ENCODE measurements at regions not wholly inside any gene's neighbourhood (a gene's known extent, or its start where the extent isn't known, plus 50 kb on each side); places are given as distances from the start of the nearest gene placed in this dataset.
A peak's percentile ranks its signal among the peaks of the same experiment; 100 is the strongest.

DNA sequence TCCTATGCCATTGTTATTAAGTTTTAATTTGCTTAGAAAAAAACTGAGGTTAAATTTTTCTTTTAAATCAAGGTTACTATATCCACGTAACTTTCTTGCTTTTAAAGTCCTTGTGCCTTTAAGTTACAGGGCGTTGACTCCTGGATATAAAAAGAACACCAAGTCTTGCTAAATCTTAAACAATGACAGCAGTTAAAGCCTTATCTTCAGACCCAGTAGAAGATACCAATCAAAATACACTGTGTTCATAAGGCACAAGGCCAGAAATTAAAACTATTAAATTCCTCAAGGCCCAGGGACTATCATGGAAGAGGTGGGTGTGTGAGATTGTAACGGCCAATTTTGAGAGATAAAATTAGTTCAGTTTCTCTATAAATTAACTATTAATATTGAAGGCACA, 60.4 kb downstream of the PAGE2 start:
- 30 to 45% (median 35%) methylated on average over 3 of the region's 3 CpGs for WGBS, 4 donors
- DNase-seq, result no peak
- TF ChIP-seq, protein P1, sequence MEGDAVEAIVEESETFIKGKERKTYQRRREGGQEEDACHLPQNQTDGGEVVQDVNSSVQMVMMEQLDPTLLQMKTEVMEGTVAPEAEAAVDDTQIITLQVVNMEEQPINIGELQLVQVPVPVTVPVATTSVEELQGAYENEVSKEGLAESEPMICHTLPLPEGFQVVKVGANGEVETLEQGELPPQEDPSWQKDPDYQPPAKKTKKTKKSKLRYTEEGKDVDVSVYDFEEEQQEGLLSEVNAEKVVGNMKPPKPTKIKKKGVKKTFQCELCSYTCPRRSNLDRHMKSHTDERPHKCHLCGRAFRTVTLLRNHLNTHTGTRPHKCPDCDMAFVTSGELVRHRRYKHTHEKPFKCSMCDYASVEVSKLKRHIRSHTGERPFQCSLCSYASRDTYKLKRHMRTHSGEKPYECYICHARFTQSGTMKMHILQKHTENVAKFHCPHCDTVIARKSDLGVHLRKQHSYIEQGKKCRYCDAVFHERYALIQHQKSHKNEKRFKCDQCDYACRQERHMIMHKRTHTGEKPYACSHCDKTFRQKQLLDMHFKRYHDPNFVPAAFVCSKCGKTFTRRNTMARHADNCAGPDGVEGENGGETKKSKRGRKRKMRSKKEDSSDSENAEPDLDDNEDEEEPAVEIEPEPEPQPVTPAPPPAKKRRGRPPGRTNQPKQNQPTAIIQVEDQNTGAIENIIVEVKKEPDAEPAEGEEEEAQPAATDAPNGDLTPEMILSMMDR (IDR thresholded peaks at IDR 0.05), result no peak
- TF ChIP-seq POLR2A (IDR thresholded peaks at IDR 0.05), result no peak
- intact Hi-C loops (cut with DNase I), result no loop called here
- peak in 2 of 4 donors; percentile 16 to 46 for ATAC-seq
- H3K27me3 ChIP-seq, result peaks cover 0 to 3% (median 0%) of the 10 kb centered on the region in 9 donors
- H3K36me3 ChIP-seq, result peaks cover 0 to 17% (median 0%) of the 10 kb centered on the region in 9 donors
- H3K9me3 ChIP-seq, result no peaks in the 10 kb centered on the region
- peaks cover 0 to 11% (median 0%) of the 10 kb centered on the region in 12 donors for H3K4me1 ChIP-seq
- peak overlapping the region in 3 of 12 donors; percentile 17 to 48 (median 20) for H3K27ac ChIP-seq
- no peak overlapping the region for H3K4me3 ChIP-seq

DNA sequence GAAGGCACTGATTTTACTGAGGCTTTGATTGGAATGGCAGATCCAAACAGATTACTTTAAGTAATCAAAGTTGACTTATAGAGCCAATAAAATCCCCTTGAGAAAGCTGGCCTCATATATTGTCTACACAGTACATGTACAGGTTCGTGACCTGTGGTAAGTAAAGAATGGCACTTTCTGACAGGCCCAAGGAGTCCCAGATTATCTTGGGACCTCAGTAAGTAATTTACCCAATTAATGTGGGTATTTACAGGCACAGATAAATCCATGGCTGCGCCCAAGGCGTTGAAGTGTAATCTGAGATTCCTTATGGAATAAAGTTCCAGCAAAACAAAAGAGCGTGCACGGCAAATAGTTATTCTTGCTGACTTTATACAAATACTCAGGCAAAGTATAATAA, 62.4 kb downstream of the PAGE2 start:
- no peak for ATAC-seq
- TF ChIP-seq POLR2A (IDR thresholded peaks at IDR 0.05), result no peak
- TF ChIP-seq, protein P1 (IDR thresholded peaks at IDR 0.05), result no peak
- H3K4me3 ChIP-seq, result no peak overlapping the region
- H3K27me3 ChIP-seq, result peaks cover 0 to 10% (median 0%) of the 10 kb centered on the region in 9 donors
- 78 to 90% (median 86%) methylated on average over 5 of the region's 5 CpGs for WGBS, 4 donors
- intact Hi-C loops (cut with DNase I), result loop anchor here in 1 of 10 donors (10.0 kb wide), 1 partner anchor 1414 kb away; the partner anchor contains the start of gene UBQLN2
- no peaks in the 10 kb centered on the region for H3K9me3 ChIP-seq
- no peak overlapping the region for H3K27ac ChIP-seq
- no peaks in the 10 kb centered on the region for H3K36me3 ChIP-seq
- DNase-seq, result no peak
- peaks cover 0 to 11% (median 0%) of the 10 kb centered on the region in 12 donors for H3K4me1 ChIP-seq

DNA sequence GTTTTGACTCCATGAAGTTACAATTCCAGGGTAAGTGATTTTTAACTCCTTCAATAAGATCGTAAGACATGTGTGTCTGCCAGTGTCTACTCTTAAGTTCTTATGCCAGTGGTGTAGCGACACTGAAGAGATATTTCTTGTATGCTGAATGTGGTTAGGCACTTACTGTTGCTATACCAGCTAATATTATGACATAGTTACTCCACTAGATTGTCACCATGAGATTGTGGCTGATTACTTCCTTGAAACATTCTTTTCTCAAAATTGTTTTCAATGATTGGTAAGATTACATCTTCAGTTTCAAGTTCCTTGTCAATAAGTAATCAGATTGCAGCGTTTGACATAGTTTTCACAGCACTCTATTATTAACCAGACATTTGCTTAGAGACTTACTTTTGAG, 60.6 kb upstream of the PAGE5 start:
- intact Hi-C loops (cut with DNase I), result loop anchor here in 1 of 10 donors (10.0 kb wide), 1 partner anchor 1405 kb away; the partner anchor contains the start of gene UBQLN2
- Histone ChIP-seq H3K4me1 (peaks cover 0 to 12% (median 0%) of the 10 kb centered on the region in 12 donors), H3K27ac (no peak overlapping the region), H3K36me3 (peaks cover 0 to 17% (median 0%) of the 10 kb centered on the region in 9 donors), H3K9me3 (peaks cover 0 to 5% (median 0%) of the 10 kb centered on the region in 12 donors), H3K27me3 (peaks cover 0 to 14% (median 0%) of the 10 kb centered on the region in 9 donors), H3K4me3 (no peak overlapping the region)
- no peak for TF ChIP-seq POLR2A (IDR thresholded peaks at IDR 0.05)
- TF ChIP-seq, protein P1 (IDR thresholded peaks at IDR 0.05), result no peak
- 58 to 79% (median 71%) methylated on average over 3 of the region's 3 CpGs for WGBS, 4 donors
- ATAC-seq (no peak), DNase-seq (no peak)

DNA sequence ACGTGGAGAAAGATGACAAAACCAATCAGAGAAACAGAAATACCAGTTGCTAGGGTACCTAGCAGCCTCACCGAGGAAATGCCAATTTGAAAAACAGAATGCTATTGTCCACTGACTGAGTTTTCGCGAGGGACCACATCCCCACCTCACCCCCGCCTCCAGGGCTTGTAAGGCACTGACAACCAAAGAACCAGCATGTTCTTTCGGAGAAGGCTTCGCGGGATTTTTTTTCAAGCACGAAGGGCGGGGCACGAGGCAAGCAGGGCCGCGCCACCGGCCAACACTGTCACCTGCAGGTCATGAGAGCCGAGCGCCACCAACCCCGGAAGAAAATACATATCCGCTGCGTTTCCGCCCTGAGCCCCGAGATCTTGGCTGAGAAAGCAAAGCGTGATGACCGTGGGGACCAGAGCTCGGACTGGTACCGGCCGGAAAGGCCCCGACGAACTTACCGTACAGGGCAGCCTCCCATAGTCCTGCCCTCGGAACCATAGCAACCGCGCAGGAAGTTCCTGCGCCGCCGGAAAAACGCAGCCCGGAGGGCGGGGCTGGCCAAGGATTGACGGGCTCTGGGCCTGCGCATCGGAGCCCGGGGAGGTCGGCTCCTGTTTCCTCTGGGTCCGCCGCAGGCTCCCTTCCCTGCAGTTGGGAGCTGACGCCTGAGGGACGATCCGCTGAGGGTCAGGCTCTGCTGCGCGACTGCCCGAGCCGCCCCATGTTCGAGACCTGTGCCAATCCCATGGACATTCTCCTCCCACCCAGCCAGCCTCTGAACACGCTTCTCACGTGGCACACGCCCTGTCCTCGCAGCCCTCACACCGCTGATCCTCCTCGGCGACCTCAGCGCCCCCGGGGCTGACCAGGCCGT, 59.2 kb upstream of the PAGE5 start:
- peak overlapping the region; percentile 36 to 83 (median 59) for H3K4me3 ChIP-seq
- peak; percentile 90 to 94 (median 92) for DNase-seq
- ATAC-seq, result peak; percentile 99 to 100 (median 100)
- peaks cover 0 to 17% (median 0%) of the 10 kb centered on the region in 9 donors for H3K36me3 ChIP-seq
- intact Hi-C loops (cut with DNase I), result loop anchor here in 4 of 10 donors (2.0 to 10.0 kb wide), 6 partner anchors 26 to 1116 kb away; partner anchors contain the start of genes PHF8 (in 1 of the 4) and RRAGB (in 1 of the 4)
- peaks cover 0 to 5% (median 0%) of the 10 kb centered on the region in 12 donors for H3K9me3 ChIP-seq
- peaks cover 0 to 8% (median 0%) of the 10 kb centered on the region in 9 donors for H3K27me3 ChIP-seq
- peaks cover 0 to 12% (median 0%) of the 10 kb centered on the region in 12 donors for H3K4me1 ChIP-seq
- peak in 1 of 2 donors; percentile 83 for TF ChIP-seq POLR2A (IDR thresholded peaks at IDR 0.05)
- TF ChIP-seq, protein P1 (IDR thresholded peaks at IDR 0.05), result peak in 11 of 12 donors; percentile 6 to 59 (median 40)
- peak overlapping the region; percentile 86 to 95 (median 92) for H3K27ac ChIP-seq
- 0 to 42% (median 19%) methylated on average over 26 to 63 of the region's 63 CpGs for WGBS, 4 donors

Measured in heart left ventricle (tissue), 16 donors.